Hematopoietic multipotent progenitor cell treated with erythropoietin and hydrocortisone succinate and interleukin-3 and kit ligand, for 4 days (in vitro differentiated cells): ENCODE measurements at regions not wholly inside any gene's neighbourhood (a gene's known extent, or its start where the extent isn't known, plus 50 kb on each side); places are given as distances from the start of the nearest gene placed in this dataset.
"Not testable (repeated sequence)": the region's sequence is repeated elsewhere in the genome, so short reads cannot be mapped to it uniquely, and the experiment has no call there.

Experiments used
- DNase-seq: peaks from one replicate; pipeline ENCODE4 v3.0.0-alpha.2; 2015

DNA sequence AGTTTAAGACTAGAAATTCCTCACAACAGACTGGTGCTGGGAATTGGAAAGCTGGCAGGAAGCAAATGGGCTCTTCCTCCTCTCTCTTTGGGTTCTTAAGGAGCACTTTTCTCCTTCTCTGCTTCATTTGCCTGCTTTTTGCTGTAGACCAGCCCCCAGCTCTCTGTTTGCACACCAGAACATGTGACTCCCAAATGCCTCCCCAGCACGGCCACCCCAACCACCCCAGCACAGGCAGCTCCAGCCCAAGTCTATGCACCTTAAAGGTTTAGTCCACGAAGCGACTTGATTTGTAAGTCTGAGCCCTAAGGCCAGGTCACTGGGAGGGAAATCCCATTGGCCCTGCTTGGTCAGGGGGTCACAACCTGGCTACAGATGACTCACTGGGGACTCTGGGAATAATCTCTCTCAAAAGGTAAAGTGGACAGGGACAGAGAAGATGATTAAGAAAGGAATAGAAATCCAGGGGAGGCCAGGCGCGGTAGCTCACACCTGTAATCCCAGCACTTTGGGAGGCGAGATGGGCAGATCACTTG, 377.8 kb upstream of the PROK2 start:
- DNase-seq = no peak

DNA sequence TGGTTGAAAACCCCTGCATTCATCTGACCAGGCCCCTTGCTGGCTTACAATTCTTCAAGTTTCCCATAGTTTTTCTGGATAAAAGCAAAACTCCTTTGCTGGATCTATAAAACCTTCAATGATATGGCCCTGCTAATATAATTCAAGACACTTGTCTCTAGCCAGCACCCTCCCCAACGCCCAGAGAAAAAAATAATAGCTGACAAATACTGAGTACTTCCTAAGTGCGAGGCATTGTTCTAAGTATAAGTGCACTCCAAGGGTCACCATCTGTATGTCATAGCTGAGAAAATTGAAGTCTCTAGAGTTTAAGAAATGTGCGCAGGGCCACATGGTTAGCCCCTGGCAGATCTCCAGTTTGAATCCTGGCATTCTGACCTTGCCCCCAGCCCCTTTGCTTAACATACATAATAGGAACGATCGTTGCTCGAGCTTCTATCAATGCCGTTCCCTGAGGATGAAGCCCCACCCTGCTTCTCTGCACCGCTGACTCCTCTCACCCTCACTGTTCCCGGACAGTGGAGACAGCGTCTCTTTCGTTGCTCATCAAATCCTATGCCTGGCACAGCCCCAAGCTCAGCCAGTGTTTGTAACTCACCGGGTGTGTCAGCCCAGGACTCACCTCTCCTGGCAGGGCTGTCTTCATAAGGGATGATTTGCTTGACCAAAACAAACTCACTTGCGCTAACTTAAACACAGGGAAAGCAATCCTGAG, 377.1 kb upstream of the PROK2 start:
- no peak for DNase-seq

DNA sequence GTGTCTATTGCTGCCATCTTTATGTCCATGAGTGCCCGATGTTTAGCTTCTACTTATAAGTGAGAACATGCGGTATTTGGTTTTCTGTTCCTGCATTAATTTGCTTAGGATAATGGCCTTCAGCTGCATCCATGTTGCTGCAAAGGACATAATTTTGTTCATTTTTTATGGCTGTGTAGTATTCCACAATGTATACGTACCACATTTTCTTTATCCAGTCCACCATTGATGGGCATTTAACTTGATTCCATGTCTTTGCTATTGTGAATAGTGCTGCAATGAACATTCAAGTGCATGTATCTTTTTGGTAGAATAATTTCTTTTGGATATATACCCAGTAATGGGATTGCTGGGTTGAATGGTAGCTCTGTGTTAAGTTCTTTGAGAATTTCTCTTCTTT, 376.3 kb upstream of the PROK2 start:
- not testable (repeated sequence) for DNase-seq

DNA sequence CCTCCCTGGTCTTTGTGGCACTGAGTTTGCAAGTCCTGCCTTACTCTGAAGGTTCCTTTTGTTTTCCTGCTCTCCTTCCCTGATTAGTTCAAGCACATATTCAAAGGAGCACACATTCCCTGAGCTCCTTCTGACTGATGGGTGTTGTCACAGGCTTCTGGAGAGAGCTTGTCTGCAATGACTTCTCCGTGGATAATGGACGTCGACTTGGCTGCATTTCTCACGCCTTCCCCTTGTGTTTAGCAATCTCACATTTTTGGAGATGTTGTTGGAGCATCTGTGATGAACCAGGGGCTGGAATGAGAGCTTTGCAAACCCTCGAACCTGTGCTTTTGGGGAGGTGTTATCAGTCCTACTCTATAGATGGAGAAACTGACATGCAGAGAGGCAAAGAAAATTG, 375.4 kb upstream of the PROK2 start:
- DNase-seq = no peak

DNA sequence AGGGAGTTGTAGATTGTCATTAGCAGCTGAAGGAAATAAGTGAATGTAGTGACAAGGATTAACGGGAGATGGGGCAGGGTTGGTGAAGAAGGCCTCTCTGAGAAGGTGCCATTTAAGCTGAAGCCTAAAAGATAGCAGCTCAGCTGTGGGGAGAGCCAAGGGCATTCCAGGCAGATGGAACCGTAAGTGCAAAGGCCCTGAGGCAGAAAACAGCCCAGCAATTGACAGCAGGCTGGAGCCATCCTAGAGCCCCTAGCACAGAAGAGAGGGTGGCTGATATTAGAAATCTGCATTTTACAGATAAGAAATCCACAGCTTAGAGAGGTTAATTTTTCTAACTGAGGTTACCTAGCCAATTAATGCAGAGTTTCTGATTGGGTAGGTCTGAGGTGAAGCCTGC, 374.5 kb upstream of the PROK2 start:
- peak; percentile 44 for DNase-seq

DNA sequence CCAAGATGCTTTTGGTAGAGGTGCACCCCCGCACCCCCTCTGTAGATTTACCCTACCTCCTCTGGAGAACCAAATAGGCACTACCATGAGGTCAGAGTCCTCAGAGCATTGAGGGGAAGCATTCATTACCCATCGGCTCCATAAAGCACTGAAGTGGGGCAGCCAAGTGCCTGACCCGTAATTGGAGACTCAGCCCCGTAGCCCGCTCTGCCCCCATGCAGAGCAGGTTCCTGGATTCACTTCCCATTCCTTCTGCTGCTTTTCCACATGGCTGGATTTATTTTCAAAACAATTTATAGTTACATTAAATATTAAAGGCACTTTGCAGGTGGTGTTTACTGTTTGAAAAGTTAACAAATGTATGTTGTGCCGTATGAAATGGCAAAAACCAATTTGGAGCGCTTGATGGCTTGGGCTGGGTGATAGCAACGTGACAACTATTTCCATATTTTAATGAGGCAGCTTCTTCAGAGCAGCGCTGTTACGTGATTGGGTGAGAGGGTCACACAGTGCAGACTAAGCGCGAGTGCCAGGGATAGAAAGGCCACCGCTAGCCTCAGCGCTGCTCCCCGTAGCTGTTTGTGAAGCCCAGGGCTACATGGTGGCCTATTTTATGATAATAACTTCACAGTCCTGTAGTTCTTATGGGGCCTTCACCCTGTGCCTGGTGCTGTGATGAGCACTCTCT, 373.8 kb upstream of the PROK2 start:
- DNase-seq = no peak

DNA sequence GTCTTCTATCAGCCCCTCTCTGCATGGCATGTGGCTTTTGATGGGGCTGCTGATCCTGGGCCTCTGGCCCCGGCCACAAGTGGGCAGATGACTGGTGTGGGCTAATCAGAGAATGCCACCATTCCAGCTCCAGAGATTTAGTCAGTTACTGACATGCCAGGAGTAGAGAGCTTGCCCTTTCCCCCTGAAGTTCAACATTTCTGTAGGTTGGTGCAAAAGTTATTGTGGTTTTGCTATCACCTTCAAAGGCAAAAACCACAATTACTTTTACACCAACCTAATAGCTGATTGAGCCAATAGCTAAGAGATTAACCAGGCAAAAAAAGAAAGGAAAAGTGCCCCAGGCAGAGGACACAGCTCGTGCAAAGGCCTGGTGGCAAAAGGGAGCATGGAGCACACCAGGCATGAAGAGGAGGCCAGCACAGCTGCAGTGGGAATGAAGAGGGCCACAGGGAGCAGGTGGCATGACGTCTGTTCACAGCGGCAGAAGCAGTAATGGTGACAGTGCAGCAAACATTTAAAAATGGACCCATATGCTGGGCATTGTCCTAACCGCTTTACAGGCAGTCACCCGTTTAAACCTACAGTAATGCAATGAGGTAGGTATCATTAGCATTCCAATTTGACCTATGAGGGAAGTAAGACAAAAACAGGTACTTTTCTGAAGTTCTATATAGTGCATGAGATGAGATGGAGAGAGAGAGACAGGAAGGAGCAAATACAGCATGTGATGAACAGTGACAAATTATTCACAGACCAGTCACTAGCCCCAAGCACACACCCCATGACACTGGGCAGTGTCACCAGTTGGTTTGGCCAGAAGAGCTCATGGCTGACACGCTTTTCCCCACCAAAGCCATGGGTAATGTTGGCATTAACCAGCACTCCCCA, 373.0 kb upstream of the PROK2 start:
- DNase-seq = peak; percentile 63

DNA sequence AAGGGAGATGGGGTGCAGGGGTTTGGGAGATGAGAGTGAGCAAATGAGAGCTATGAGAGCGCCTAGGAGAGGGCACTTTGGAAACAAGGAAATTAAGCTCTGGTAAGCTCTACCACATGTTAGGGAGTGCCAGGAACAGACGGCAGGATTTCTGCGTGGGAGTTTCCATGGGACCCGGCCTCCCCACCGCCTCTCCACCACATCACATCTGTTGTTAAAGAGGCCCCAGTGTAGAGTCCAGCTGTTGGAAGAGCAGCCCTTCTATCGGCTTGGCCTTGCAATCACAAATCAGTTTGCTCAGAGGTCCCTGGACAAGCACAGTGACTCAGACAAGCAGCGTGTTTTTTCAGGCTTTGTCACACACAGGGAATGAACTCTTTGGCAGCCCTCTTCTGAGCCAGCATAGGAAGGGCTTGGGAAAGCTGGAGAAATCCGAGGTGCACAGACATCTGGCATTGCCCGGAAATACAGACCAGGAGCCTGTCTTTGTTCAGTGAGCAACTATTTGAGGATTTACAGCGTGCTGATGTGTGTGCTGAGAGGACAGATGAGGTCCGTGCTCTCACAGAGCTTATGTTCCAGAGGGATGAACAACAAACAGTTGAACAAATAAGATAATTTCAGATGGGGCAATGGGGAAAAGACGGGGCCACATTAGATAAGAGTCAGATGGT, 370.6 kb upstream of the PROK2 start:
- no peak for DNase-seq

DNA sequence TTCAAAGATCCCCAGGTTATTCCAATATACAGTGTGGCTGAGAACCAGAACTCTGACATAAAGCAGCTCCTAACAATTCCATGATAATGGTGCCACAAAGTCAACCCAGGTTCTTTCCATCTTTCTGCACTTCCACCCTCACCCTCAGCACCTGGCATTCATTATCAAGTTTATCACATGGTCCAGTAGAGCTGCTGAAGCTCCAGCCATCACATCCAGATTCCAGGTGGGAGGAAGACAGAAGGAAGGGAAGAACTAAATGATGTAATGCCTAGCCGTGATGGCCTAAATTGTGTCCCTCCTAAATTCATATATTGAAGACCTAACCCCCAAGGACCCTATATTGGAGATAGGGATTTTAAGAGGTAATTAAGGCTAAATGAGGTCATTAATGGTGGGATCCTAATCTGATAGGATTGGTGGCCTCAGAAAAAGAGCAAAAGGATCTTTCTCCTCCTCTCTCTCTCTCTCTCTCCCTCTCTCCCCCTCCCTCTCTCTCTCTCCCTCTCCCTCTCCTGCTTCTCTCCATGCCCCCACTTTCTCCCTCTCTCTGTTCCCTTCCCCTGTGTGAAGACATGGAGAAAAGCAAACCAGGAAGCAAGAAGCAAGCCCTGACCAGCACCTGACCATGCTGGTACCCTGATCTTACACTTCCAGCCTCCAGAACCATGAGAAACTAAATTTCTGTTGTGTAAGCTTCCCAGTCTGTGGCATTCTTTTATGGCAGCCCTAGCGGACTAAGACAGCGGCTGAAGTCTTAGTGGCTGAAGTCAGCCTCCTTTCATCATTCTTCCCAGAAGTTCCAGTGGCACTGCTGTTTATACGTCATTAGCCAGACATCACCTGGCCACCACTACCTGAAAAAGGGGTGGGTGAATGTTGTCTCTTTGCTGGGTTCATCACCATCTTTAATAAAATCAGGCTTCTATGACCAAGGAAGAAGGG, 369.7 kb upstream of the PROK2 start:
- no peak for DNase-seq

DNA sequence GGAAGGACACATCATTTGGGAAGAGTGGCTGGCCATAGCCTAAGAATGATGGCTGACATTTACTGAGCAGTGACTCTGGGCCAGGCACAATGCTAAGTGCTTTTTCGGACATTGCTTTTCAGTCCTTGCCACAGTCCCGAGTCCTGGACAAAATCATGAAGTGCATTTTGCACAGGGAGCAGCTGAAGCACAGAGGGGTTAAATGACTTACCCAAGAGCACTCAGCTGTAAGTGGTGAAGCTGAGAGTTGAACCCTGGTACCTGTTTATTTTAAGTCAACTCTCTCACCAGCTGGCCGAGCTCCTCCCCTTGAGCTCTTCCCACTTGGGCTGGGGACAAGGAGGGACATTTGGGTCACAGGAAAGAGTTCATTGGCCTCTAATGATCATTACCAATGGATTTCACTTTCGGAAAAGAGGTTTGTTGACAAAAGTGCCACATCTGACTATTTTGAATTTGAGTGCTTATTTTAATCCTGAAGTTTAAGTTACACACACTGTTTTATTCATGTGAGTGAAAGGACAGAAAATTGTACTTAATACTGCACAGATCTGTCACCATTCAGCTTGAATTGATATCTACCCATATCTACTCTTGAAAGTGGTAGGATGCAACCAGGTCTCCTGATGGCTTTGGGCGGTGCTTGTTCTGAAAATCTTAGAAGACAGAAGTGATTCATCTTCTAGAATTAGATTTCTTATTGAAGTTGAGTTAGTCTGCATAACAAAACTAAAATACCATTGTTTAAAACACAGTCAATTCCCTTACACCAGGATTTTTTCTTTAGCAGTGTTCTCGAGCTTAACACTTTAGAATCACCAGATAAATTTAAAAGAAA, 368.7 kb upstream of the PROK2 start:
- DNase-seq = no peak

DNA sequence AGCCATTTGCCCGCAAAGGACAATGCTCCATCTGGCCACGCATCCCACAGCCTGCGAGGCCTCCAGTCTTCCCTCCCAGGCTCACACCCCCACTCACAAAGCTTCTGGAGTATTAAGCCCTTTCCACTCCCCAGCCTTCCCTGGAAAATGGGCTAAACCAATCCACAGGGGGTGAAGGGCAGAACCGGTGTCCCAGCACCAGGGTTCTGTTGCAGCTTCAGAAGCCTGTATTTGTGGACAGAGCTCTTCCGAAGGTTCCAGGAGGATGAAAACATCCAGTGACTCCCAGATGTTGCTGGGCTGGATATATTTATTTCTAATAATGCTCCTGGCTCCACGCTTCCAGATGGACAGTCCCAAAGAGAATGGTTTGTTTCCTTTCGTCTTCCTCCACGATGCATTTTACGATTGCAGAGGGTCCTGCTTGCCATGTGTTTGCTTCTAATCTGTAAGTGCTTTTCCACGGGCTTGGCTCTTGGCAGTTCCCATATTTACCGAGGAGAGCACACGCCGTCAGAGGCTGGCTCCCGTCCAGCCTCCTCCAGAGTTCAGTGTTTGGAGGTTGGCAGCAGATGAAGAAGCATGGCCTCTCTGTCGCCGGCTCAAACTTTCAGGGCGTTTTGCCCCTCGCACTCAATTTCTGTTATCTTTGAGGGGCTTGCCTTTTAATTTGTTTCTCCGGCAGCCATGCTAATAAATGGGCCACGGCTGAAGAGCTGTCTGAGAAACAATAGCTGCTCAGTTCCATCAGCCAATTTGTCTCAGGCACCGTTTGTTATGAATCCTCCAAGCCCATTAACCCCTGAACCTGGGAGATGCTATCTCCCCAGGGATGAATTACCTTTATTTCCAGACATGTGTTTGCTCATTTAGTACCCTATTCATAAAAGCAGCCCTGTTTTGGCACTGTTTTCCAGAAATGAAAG, 367.9 kb upstream of the PROK2 start:
- DNase-seq = peak; percentile 24

DNA sequence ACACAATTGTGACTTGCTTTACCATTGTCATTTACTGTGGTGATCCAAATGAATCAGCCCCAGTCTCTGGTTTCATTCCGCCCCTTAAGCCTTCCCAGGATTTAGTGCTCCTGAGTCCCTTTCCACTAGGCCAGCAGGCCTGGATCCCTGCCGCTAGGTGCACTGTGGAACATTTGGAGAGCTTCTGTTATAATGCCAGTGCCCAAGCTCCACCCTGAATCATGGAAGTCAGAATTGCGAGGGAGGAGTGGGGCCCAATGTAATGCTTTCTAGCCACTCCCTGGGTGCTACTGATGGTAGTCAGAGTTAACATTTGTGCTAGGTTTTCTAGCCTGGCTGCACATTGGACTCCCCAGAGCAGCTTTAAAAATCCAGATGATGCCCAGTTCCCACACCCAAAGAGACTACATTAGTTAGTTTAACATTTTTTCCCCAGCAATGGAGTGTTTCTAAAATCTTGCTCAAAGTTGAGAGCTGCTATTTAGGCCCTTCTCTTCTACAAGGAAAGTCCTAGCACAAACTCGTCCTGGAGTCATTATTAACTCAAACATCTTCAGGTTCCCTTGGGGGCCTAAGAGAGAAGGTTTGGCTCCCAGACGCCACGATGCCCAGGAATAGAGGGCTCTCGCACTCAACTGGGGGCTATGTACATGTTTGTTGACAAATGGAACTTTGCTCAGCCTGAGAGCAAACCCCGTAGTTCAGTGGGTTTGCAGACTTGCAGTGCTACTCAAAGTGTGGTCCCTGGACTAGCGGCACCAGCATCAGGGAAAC, 366.7 kb upstream of the PROK2 start:
- no peak for DNase-seq

DNA sequence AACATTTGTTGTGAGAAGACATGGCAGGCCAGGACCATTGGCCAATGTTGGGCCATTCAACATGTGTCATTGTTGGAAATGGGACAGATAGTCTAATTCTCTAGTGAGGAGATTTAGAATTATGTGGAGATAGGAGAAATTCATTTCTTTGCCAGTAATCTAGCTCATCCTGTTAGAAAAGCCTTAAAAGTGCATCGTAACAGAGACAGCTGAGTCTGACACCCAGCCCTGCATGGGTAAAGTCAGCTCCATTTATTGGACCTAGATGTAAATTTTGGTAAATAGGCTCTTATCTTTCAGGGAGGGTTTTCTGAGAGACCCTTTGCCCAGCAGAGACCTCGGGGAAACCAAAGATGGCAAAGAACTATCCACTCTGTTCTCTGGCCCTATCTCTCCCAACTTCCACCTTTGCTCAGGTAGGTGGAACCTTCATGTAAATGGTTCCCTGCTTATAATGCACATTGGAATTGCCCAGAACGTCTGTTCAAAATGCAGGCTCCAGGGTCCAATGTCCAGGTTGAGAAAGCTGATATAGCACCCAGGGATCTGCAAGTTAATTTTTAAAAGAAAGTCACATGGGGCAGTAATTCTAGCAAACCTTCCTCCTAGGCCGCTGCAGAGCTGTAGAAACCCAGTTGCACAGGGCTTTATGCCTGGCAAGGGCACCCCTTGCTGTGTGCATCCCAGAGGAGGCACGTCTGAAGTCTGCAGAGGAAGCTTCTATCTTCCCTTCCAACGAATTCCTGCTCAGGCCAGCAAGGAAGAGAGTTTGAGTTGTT, 365.9 kb upstream of the PROK2 start:
- no peak for DNase-seq

DNA sequence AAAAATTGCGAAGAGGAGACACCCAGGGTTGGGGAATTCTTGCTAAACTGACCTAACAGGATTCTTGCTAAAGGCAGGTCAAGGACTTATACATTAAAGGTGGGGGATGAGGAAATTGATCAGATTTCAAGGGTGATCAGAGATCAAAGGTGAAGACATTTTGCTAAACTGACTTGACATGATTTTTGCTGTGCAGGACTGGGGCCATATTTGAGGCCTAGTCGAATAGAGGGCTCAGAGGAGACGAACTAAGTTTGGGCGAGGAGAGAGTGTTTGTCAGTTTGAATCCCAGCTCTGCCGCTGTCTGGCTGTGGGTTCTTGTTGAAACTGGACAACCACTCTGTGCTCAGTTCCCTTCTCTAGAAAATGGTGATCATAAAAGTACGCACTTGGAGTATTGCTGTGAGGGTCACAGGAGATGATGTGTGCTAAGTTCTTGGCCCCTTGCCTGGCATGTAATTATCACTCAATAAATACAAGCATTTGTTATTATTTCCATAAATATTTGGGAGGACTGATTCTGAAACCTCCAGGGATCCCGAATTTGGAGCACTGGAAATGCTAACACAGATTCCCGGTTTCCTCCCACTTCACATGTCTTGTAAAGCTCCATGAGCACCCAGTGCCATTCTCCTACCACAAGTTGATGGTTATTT, 364.8 kb upstream of the PROK2 start:
- no peak for DNase-seq

DNA sequence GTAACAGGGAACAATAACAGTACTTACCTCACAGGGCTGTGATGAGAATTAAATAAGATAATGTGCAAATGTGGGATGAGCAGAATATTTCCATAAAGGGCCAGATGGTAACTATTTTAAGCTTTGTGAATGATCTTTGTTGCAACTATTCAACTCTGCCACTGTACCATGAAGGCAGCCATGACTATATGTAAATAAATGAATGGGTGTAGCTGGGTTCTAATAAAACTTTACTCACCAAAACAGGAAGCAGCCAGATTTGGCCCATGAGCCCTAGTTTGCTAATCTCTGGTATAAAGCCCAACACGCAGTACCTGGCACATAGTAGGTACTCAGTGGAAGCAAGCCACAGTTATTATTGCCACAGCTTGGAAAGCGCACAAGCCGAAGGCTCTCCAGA, 362.7 kb upstream of the PROK2 start:
- no peak for DNase-seq

DNA sequence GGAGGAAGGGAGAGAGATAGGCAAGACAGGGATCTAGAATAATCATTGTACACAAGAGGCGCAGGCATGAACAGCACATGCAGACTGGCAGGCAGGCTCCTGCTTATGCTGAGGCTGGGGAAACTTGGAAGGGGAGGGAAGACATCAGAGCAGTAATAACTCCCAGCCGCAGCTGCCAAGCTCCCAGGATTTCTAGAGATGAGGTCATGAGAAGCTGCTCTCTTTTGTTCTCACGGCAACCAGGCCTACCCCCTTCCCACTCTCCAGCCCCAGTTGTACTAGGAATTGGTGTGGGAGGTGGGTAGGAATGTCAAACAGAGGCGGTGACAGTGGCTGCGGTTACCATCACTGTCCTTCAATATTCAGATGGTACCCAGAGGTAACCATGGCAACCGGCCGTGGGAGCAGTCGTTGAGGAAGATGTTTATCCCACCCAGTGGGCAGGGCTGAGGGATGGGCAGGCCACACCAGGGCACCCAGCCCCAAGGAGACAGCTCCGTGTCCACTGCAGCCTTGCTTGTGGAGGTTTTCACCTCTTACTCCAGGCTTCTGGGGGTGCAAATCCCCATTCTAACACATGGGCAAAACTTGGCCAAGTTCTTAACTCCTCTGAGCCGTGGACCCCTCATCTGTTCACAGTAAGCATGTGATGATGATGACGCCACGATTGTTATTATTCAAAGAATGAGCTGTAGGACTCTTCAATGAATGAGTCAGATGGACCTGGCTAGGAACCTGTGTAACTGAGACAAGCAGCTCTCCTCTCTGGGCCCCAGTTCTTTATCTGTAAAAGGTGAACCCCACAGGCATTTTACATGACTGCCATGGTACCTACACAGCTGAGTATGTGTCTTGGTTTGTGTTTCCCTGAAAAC, 360.8 kb upstream of the PROK2 start:
- DNase-seq = peak; percentile 34
